ENCODE measurements at regions not wholly inside any gene's neighbourhood (a gene's known extent, or its start where the extent isn't known, plus 50 kb on each side); places are given as distances from the start of the nearest gene placed in this dataset.
"Not testable (repeated sequence)": the region's sequence is repeated elsewhere in the genome, so short reads cannot be mapped to it uniquely, and the experiment has no call there.

DNA sequence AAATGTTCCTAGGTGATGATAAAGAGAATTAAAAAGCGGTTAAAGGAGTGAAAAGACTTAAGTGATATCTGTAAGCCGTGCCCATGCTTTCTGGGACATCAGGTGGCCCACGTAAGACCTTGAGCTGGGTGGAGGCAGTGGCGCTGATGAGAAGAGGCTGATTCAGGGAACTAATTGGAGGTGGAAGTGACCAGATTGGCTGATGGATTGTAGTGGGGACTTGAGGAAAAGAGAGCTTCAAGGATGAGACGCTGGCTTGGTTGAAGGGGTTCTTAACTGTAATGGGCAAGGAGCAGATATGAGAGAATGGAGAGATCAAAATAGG is 69.1 kb upstream of the EP300 start:
- POLR2A ChIA-PET: interaction anchor here (3.7 to 4.5 kb wide), 2 partner anchors 69 to 71 kb away, joined by 49 to 60 read pairs; partner anchors contain the start of genes EP300 and RBX1
- no peak for DNase-seq
- H3K9me3 Mint-ChIP-seq: no peaks in the 10 kb centered on the region
- ATAC-seq (ENCODE audit: low read depth): no peak
- no peak overlapping the region for H3K4me3 Mint-ChIP-seq
- peaks cover 4% of the 10 kb centered on the region for H3K36me3 Mint-ChIP-seq
- H3K27me3 Mint-ChIP-seq: peaks cover 15% of the 10 kb centered on the region
- no peak overlapping the region for H3K27ac Mint-ChIP-seq
- H3K4me1 Mint-ChIP-seq: peaks cover 11% of the 10 kb centered on the region

DNA sequence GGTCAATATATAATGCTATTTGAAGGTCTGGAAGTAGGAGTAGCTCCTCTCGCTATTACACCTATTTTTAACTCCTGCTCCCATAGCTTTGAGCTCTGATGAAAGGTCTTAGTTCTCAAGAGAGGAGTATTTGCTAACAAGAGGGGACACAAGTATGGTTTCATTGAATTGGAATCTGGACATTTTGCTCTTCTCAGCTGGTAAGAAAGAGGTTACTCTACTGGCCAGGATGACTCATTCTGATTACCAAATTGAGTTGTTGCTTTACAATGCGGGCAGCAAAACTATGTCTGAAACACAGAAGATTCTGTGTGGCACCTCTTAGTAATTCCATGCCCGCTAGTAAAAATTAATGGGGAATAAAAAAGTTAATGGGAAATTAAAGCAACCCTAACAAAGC is 63.6 kb upstream of the EP300 start:
- no peaks in the 10 kb centered on the region for H3K36me3 Mint-ChIP-seq
- no peaks in the 10 kb centered on the region for H3K4me1 Mint-ChIP-seq
- DNase-seq (no peak), ATAC-seq (ENCODE audit: low read depth) (no peak)
- POLR2A ChIA-PET: no interaction called here
- H3K27ac Mint-ChIP-seq: no peak overlapping the region
- H3K27me3 Mint-ChIP-seq: peaks cover 7% of the 10 kb centered on the region
- no peak overlapping the region for H3K4me3 Mint-ChIP-seq
- H3K9me3 Mint-ChIP-seq: no peaks in the 10 kb centered on the region

DNA sequence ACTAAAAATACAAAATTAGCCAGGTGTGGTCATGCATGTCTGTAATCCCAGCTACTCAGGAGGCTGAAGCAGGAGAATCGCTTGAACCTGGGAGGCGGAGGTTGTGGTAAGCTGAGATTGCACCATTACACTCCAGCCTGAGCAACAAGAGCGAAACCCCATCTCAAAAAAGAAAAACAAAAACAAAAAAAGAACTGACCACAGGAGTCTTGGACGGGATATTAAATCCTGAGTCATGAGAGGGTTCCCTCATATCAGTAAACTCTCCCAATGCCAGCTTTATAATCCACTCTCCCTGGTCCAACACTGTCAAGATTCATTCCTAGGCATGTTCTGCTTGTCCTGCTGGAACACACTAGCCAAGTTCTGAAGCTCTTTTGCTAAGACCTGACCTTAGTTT is 61.5 kb upstream of the EP300 start:
- DNase-seq (no peak), ATAC-seq (ENCODE audit: low read depth) (no peak)
- POLR2A ChIA-PET: no interaction called here
- Mint-ChIP-seq H3K4me1 (no peaks in the 10 kb centered on the region), H3K9me3 (no peaks in the 10 kb centered on the region), H3K27ac (no peak overlapping the region), H3K36me3 (no peaks in the 10 kb centered on the region), H3K27me3 (peaks cover 2% of the 10 kb centered on the region), H3K4me3 (no peak overlapping the region)

DNA sequence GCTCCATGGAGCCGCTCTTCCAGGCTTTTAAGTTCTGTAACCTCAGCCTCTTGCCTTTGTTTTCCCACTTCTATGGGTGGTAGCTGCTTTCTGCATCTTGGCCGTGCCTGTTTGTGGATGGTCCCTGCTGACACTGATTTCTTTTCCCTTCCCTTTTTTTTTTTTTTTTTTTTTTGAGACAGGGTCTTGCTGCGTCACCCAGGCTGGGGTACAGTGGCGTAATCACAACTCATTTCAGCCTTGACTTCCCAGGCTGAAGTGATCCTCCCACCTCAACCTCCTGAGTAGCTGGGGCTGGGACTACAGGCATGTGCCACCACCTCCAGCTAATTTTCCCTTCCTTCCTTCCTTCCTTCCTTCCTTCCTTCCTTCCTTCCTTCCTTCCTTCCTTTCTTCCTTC is 57.7 kb upstream of the EP300 start:
- Mint-ChIP-seq H3K4me3 (no peak overlapping the region), H3K27ac (no peak overlapping the region), H3K4me1 (no peaks in the 10 kb centered on the region), H3K9me3 (no peaks in the 10 kb centered on the region), H3K36me3 (no peaks in the 10 kb centered on the region), H3K27me3 (peaks cover 3% of the 10 kb centered on the region)
- DNase-seq (no peak), ATAC-seq (ENCODE audit: low read depth) (no peak)
- POLR2A ChIA-PET: interaction anchor here (1.2 kb wide), 1 partner anchor 35 kb away, joined by 3 read pairs; no protein-coding TSS in a partner anchor

DNA sequence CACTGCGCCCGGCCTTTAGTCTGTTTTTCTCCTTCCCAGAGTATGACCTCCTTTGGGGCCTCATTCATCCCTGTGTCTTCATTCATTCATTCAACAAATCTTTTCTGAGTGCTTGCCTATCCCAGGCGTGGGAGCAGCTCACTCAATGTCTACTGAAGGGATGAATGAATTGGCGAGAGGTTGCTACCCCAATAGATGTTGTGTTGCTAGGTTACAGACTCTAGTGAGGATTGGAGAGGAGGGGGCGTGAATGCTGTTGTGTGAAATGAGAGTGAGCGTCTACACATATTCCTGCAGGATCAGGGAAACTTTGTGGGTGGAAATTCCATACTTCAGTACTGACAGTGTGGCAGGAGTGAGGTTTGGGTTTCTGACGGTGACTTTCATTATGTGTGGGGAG is 55.5 kb upstream of the EP300 start:
- H3K9me3 Mint-ChIP-seq: no peaks in the 10 kb centered on the region
- POLR2A ChIA-PET: no interaction called here
- no peaks in the 10 kb centered on the region for H3K4me1 Mint-ChIP-seq
- peaks cover 6% of the 10 kb centered on the region for H3K27me3 Mint-ChIP-seq
- no peaks in the 10 kb centered on the region for H3K36me3 Mint-ChIP-seq
- H3K4me3 Mint-ChIP-seq: no peak overlapping the region
- no peak for ATAC-seq (ENCODE audit: low read depth)
- no peak overlapping the region for H3K27ac Mint-ChIP-seq
- DNase-seq: no peak

DNA sequence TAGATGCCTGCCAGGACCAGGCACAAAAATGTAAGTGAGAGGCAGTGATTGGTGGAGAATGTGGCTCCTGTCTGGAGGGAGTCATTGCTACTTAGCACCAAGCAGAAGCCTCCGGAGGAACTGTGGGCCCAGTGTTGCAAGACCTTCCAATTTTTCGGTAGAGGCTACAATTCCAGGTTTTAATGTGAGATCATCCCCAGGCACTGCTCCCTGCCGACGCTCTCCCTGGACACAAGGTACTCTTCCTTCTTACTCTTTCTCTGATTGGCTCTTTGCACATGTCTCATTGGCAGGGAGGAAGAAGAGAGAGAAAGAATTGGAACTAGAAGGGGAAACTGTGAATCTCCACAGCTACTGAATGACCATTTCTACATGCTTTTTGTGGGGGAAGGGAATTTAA is 53.7 kb upstream of the EP300 start:
- Mint-ChIP-seq H3K36me3 (no peaks in the 10 kb centered on the region), H3K9me3 (no peaks in the 10 kb centered on the region), H3K27ac (no peak overlapping the region), H3K4me1 (no peaks in the 10 kb centered on the region), H3K4me3 (no peak overlapping the region), H3K27me3 (peaks cover 6% of the 10 kb centered on the region)
- DNase-seq: no peak
- POLR2A ChIA-PET: no interaction called here
- no peak for ATAC-seq (ENCODE audit: low read depth)

DNA sequence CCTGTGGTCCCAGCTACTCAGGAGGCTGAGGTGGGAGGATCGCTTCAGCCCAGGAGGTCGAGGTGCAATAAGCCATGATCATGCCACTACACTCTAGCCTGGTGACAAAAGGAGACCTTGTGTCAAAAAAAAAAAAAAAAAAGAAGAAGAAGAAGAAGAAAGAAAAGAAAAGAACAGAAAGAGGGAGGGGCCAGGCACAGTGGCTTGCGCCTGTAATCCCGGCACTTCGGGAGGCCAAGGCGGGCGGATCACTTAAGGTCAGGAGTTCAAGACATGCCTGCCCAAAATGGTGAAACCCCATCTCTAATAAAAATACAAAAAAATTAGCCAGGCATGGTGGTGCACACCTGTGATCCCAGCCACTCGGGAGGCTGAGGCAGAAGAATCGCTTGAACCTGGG is 52.8 kb upstream of the EP300 start:
- ATAC-seq (ENCODE audit: low read depth); POLR2A ChIA-PET; H3K4me3 Mint-ChIP-seq: not testable (repeated sequence)

DNA sequence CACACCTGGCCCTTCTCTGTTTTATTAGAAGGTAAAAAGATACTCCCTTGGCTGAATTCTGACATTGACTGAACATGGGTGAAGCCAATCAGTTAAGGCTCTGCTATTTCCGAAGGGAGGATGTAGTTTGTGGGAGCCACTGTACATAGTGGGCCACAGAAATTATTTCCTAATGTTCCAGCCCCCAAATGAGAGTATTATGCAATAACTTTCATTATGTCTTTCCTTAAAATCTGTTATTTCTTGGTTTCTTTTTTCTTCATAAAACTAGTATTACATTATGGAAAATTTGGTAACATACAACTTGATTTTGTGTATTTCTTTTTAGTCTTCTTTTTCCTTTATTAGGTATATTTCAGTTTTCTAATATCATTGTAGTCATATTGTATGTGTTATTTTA is 51.9 kb upstream of the EP300 start:
- ATAC-seq (ENCODE audit: low read depth): no peak
- Mint-ChIP-seq H3K27me3 (peaks cover 10% of the 10 kb centered on the region), H3K4me3 (no peak overlapping the region), H3K4me1 (no peaks in the 10 kb centered on the region), H3K36me3 (no peaks in the 10 kb centered on the region), H3K27ac (no peak overlapping the region), H3K9me3 (no peaks in the 10 kb centered on the region)
- POLR2A ChIA-PET: no interaction called here
- DNase-seq: no peak

More for the DNA sequence above, 52.8 kb upstream of the EP300 start:
- H3K27me3 Mint-ChIP-seq, H3K27ac Mint-ChIP-seq, H3K4me1 Mint-ChIP-seq, H3K9me3 Mint-ChIP-seq, H3K36me3 Mint-ChIP-seq, DNase-seq: not testable (repeated sequence)

DNA sequence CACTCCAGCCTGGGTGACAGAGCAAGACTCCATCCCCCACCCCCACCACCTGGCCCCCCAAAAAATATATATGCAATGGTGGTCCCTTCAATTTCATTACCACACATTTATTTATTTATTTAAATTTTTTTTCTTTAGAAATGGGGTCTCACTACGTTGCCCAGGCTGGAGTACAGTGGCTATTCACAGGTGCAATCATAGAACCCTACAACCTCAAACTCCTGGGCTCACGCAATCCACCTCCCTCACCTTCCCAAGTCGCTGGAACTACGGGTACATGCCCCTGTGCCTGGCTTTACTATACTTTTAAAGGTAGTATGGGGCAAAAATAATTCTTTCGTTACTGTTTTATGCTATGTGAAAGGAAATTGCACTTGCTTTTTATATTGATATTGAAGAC is 50.9 kb upstream of the EP300 start:
- no peak overlapping the region for H3K4me3 Mint-ChIP-seq
- no peak overlapping the region for H3K27ac Mint-ChIP-seq
- POLR2A ChIA-PET: no interaction called here
- no peak for DNase-seq
- H3K36me3 Mint-ChIP-seq: no peaks in the 10 kb centered on the region
- H3K27me3 Mint-ChIP-seq: peaks cover 10% of the 10 kb centered on the region
- H3K9me3 Mint-ChIP-seq: no peaks in the 10 kb centered on the region
- H3K4me1 Mint-ChIP-seq: no peaks in the 10 kb centered on the region
- no peak for ATAC-seq (ENCODE audit: low read depth)

Data from activated naive CD8-positive, alpha-beta T cell treated with anti-CD3 and anti-CD28 coated beads, Interleukin-2, amount 10 ng/mL, durations not matched to agents 7 days and 5 days (primary cell).